ENCODE measurements at regions not wholly inside any gene's neighbourhood (a gene's known extent, or its start where the extent isn't known, plus 50 kb on each side); places are given as distances from the start of the nearest gene placed in this dataset.

- 52 to 92% (median 64%) methylated on average over 2 of the region's 2 CpGs for WGBS, 5 donors
Measured at GRCh38 chr3:187916072-187916471, 170.8 kb upstream of the BCL6 start.

GRCh38 chr3:187918081-187918644 is 172.9 kb upstream of the BCL6 start:
- WGBS, 5 donors = 61 to 81% (median 63%) methylated on average over 5 of the region's 5 CpGs
- peak overlapping the region in 7 of 8 donors; percentile 37 to 86 (median 70) for H3K27ac ChIP-seq
- intact Hi-C loops (cut with DNase I; ENCODE audit: low total_unique reads) = no loop called here
- TF ChIP-seq POLR2A (IDR thresholded peaks at IDR 0.05) (no peak), POLR2AphosphoS5 (IDR thresholded peaks at IDR 0.05) (no peak), CTCF (IDR thresholded peaks at IDR 0.05 in 8 of 11, conservative IDR thresholded peaks at IDR 0.05 in 3 of 11) (no peak)
- H3K9me3 ChIP-seq = no peaks in the 10 kb centered on the region
- no peaks in the 10 kb centered on the region for H3K27me3 ChIP-seq (replicated peaks in 1 of 7)
- peaks cover 11 to 65% (median 34%) of the 10 kb centered on the region in 6 donors for H3K4me1 ChIP-seq
- DNase-seq = no peak
- no peaks in the 10 kb centered on the region for H3K36me3 ChIP-seq
- no peak overlapping the region for H3K4me3 ChIP-seq

More at GRCh38 chr3:187916072-187916471, 170.8 kb upstream of the BCL6 start:
- Histone ChIP-seq H3K27me3 (replicated peaks in 1 of 7) (no peaks in the 10 kb centered on the region), H3K4me1 (peaks cover 11 to 64% (median 34%) of the 10 kb centered on the region in 6 donors), H3K4me3 (no peak overlapping the region), H3K27ac (peak overlapping the region in 3 of 8 donors; percentile 74 to 86 (median 82)), H3K9me3 (no peaks in the 10 kb centered on the region), H3K36me3 (no peaks in the 10 kb centered on the region)
- intact Hi-C loops (cut with DNase I; ENCODE audit: low total_unique reads) = no loop called here
- DNase-seq = no peak
- TF ChIP-seq POLR2AphosphoS5 (IDR thresholded peaks at IDR 0.05) (no peak), CTCF (IDR thresholded peaks at IDR 0.05 in 8 of 11, conservative IDR thresholded peaks at IDR 0.05 in 3 of 11) (no peak), POLR2A (IDR thresholded peaks at IDR 0.05) (no peak)

DNA sequence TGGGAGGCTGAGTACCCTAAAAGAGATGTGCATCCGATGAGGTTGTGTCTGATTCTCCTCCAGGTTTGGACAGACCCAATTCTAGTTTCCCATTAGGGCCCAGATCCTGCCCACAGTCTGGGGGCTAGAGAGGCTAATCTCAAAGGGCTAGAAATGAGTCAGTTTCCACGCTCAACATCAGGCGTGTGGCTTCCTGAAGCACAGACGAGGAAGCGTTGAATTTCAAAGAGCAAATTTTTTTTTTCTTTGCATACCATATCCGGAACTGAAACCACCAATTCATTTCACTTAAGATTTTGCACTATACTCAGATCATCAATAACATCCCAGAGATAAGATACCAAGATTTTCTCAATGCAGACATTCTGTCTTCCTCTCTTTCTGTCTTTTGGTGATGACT is 173.8 kb upstream of the BCL6 start:
- Histone ChIP-seq H3K36me3 (no peaks in the 10 kb centered on the region), H3K27me3 (replicated peaks in 1 of 7) (no peaks in the 10 kb centered on the region), H3K27ac (peak overlapping the region; percentile 37 to 86 (median 68)), H3K9me3 (peaks cover 0 to 3% (median 2%) of the 10 kb centered on the region in 8 donors), H3K4me1 (peaks cover 11 to 65% (median 34%) of the 10 kb centered on the region in 6 donors), H3K4me3 (peak overlapping the region in 3 of 8 donors; percentile 1 to 41 (median 4))
- 15 to 30% (median 18%) methylated on average over 6 of the region's 6 CpGs for WGBS, 5 donors
- intact Hi-C loops (cut with DNase I; ENCODE audit: low total_unique reads) = no loop called here
- TF ChIP-seq POLR2A (IDR thresholded peaks at IDR 0.05) = no peak
- no peak for TF ChIP-seq POLR2AphosphoS5 (IDR thresholded peaks at IDR 0.05)
- TF ChIP-seq CTCF (IDR thresholded peaks at IDR 0.05 in 8 of 11, conservative IDR thresholded peaks at IDR 0.05 in 3 of 11) = no peak
- DNase-seq = no peak

- H3K4me3 ChIP-seq = peak overlapping the region in 3 of 8 donors; percentile 1 to 41 (median 4)
- DNase-seq = no peak
- TF ChIP-seq POLR2A (IDR thresholded peaks at IDR 0.05) (no peak), POLR2AphosphoS5 (IDR thresholded peaks at IDR 0.05) (no peak), CTCF (IDR thresholded peaks at IDR 0.05 in 8 of 11, conservative IDR thresholded peaks at IDR 0.05 in 3 of 11) (no peak)
- intact Hi-C loops (cut with DNase I; ENCODE audit: low total_unique reads) = no loop called here
- peaks cover 11 to 65% (median 34%) of the 10 kb centered on the region in 6 donors for H3K4me1 ChIP-seq
- WGBS, 5 donors = 32 to 47% (median 36%) methylated on average over 3 of the region's 3 CpGs
- no peaks in the 10 kb centered on the region for H3K27me3 ChIP-seq (replicated peaks in 1 of 7)
- H3K27ac ChIP-seq = peak overlapping the region in 7 of 8 donors; percentile 37 to 86 (median 70)
- no peaks in the 10 kb centered on the region for H3K36me3 ChIP-seq
- H3K9me3 ChIP-seq = peaks cover 0 to 8% (median 7%) of the 10 kb centered on the region in 8 donors
Measured at GRCh38 chr3:187919544-187919943, 174.3 kb upstream of the BCL6 start.

Measured in spleen (tissue), 11 donors.